A549 (cell line): ENCODE measurements at regions not wholly inside any gene's neighbourhood (a gene's known extent, or its start where the extent isn't known, plus 50 kb on each side); places are given as distances from the start of the nearest gene placed in this dataset.

Experiments used
- CHD2 ChIP-seq: fragments of 150-350 bp; IDR thresholded peaks from 2 replicates; pipeline ENCODE4 v1.6.1; 2014; ENCODE audit warnings: low read length; ENCODE audit not compliant: partially characterized antibody
- CTCF ChIP-seq: fragments of >200 bp; sonication (Bioruptor Twin); formaldehyde crosslinking; IDR thresholded peaks from 3 replicates; pipeline ENCODE4 v1.5.1; 2016
- EHF ChIP-seq: fragments of 250-450 bp; sonication (Bioruptor Pico); IDR thresholded peaks from 2 replicates; pipeline ENCODE4 v1.5.0; 2020; ENCODE audit warnings: mild to moderate bottlenecking
- EP300 ChIP-seq, 2 experiments: fragments of >200 bp; sonication (Bioruptor Twin); formaldehyde crosslinking; IDR thresholded peaks; 2 replicates in 1 of 2; 3 replicates in 1 of 2; pipeline ENCODE4 v1.6.1; 2016 to 2017
- HEYL ChIP-seq: fragments of 250-450 bp; sonication (Bioruptor Pico); IDR thresholded peaks from 2 replicates; pipeline ENCODE4 v1.8.0; 2021; ENCODE audit warnings: mild to moderate bottlenecking, moderate library complexity
- HMGXB4 ChIP-seq: fragments of 250-450 bp; sonication (Bioruptor Pico); IDR thresholded peaks from 2 replicates; pipeline ENCODE4 v1.5.0; 2021; ENCODE audit warnings: mild to moderate bottlenecking, moderate library complexity, borderline replicate concordance
- HOXA7 ChIP-seq: fragments of 250-450 bp; sonication (Bioruptor Pico); IDR thresholded peaks from 2 replicates; pipeline ENCODE4 v1.5.0; 2020; ENCODE audit warnings: mild to moderate bottlenecking, moderate library complexity
- POLR2A ChIP-seq: IDR thresholded peaks from 2 replicates; pipeline ENCODE4 v1.6.1; 2012; ENCODE audit warnings: mild to moderate bottlenecking, low read length
- RAD21 ChIP-seq, 2 experiments: fragments of >200 bp in 1 of 2; sonication (Bioruptor Twin) in 1 of 2; formaldehyde crosslinking in 1 of 2; IDR thresholded peaks in 1 of 2; conservative IDR thresholded peaks in 1 of 2; 2 replicates in 1 of 2; 3 replicates in 1 of 2; pipeline ENCODE4 v1.6.1; 2012 to 2018; ENCODE audit warnings: inconsistent platforms in 1 of 2
- TFCP2L1 ChIP-seq: fragments of 250-450 bp; sonication (Bioruptor Pico); IDR thresholded peaks from 2 replicates; pipeline ENCODE4 v1.5.0; 2021; ENCODE audit warnings: mild to moderate bottlenecking
- ZC3H11A ChIP-seq: fragments of 450-650 bp; IDR thresholded peaks from 2 replicates; pipeline ENCODE4 v1.6.1; 2014; ENCODE audit warnings: antibody characterized with exemption, mild to moderate bottlenecking
- TF ChIP-seq, protein P1 (sequence below): fragments of 450-650 bp; IDR thresholded peaks from 2 replicates; pipeline ENCODE4 v1.6.1; 2014; ENCODE audit warnings: antibody characterized with exemption
- TF ChIP-seq, protein P2 (sequence below): fragments of 200-600 bp; sonication (generic); IDR thresholded peaks from 2 replicates; pipeline ENCODE4 v1.6.1; 2016; ENCODE audit warnings: antibody characterized with exemption, mild to moderate bottlenecking, moderate library complexity

DNA sequence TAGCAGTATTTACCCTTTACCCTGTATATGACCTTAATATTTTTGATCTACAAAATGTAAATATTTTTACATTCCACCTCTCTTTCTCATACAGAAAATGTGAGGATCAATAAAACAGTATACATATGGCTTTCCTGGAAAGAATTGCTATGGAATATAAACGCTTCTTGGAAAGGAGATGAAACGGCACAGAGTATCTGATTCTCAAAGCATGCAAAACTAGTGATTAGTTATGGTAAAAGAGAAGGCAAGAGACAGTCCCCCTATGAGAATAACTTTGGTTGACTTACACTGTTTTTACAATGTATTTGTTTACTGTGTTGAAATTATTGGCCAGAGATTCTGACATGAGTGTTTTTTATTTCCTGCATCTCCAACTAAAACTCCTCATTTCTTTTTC lies 204.6 kb upstream of the C21orf91 start:
- TF ChIP-seq RAD21 (conservative IDR thresholded peaks at IDR 0.05 in 1 of 2, IDR thresholded peaks at IDR 0.05 in 1 of 2), result no peak
- TF ChIP-seq, protein P1, sequence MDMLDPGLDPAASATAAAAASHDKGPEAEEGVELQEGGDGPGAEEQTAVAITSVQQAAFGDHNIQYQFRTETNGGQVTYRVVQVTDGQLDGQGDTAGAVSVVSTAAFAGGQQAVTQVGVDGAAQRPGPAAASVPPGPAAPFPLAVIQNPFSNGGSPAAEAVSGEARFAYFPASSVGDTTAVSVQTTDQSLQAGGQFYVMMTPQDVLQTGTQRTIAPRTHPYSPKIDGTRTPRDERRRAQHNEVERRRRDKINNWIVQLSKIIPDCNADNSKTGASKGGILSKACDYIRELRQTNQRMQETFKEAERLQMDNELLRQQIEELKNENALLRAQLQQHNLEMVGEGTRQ, result no peak
- TF ChIP-seq CTCF, result no peak
- no peak for TF ChIP-seq POLR2A
- no peak for TF ChIP-seq ZC3H11A
- no peak for TF ChIP-seq HOXA7 (CRISPR knock-in tag)
- TF ChIP-seq HEYL (CRISPR knock-in tag), result no peak
- no peak for TF ChIP-seq EP300 (IDR thresholded peaks at IDR 0.05)
- no peak for TF ChIP-seq TFCP2L1 (CRISPR knock-in tag)
- no peak for TF ChIP-seq CHD2
- TF ChIP-seq EHF (CRISPR knock-in tag), result no peak
- no peak for TF ChIP-seq HMGXB4 (CRISPR knock-in tag)
- TF ChIP-seq, protein P2, sequence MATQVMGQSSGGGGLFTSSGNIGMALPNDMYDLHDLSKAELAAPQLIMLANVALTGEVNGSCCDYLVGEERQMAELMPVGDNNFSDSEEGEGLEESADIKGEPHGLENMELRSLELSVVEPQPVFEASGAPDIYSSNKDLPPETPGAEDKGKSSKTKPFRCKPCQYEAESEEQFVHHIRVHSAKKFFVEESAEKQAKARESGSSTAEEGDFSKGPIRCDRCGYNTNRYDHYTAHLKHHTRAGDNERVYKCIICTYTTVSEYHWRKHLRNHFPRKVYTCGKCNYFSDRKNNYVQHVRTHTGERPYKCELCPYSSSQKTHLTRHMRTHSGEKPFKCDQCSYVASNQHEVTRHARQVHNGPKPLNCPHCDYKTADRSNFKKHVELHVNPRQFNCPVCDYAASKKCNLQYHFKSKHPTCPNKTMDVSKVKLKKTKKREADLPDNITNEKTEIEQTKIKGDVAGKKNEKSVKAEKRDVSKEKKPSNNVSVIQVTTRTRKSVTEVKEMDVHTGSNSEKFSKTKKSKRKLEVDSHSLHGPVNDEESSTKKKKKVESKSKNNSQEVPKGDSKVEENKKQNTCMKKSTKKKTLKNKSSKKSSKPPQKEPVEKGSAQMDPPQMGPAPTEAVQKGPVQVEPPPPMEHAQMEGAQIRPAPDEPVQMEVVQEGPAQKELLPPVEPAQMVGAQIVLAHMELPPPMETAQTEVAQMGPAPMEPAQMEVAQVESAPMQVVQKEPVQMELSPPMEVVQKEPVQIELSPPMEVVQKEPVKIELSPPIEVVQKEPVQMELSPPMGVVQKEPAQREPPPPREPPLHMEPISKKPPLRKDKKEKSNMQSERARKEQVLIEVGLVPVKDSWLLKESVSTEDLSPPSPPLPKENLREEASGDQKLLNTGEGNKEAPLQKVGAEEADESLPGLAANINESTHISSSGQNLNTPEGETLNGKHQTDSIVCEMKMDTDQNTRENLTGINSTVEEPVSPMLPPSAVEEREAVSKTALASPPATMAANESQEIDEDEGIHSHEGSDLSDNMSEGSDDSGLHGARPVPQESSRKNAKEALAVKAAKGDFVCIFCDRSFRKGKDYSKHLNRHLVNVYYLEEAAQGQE, result no peak
